ENCODE measurements at regions not wholly inside any gene's neighbourhood (a gene's known extent, or its start where the extent isn't known, plus 50 kb on each side); places are given as distances from the start of the nearest gene placed in this dataset.

GRCh38 chr3:111392894-111393398 lies 149.1 kb upstream of the CD96 start:
- TF ChIP-seq CTCF (IDR thresholded peaks at IDR 0.05; ENCODE audit: low read depth, low read length) (no peak), EZH2phosphoT487 (IDR thresholded peaks at IDR 0.05; ENCODE audit: low read depth) (no peak)

Measured in OCI-LY3 (cell line).